HG02623 (cell line): ENCODE measurements at regions not wholly inside any gene's neighbourhood (a gene's known extent, or its start where the extent isn't known, plus 50 kb on each side); places are given as distances from the start of the nearest gene placed in this dataset.
"Not testable (repeated sequence)": the region's sequence is repeated elsewhere in the genome, so short reads cannot be mapped to it uniquely, and the experiment has no call there.

Experiments
- ATAC-seq: cut with Tn5 transposase; IDR thresholded peaks from one replicate; pipeline ENCODE4 v1.9.1; 2021; ENCODE audit warnings: moderate library complexity; ENCODE audit not compliant: unreplicated experiment

DNA sequence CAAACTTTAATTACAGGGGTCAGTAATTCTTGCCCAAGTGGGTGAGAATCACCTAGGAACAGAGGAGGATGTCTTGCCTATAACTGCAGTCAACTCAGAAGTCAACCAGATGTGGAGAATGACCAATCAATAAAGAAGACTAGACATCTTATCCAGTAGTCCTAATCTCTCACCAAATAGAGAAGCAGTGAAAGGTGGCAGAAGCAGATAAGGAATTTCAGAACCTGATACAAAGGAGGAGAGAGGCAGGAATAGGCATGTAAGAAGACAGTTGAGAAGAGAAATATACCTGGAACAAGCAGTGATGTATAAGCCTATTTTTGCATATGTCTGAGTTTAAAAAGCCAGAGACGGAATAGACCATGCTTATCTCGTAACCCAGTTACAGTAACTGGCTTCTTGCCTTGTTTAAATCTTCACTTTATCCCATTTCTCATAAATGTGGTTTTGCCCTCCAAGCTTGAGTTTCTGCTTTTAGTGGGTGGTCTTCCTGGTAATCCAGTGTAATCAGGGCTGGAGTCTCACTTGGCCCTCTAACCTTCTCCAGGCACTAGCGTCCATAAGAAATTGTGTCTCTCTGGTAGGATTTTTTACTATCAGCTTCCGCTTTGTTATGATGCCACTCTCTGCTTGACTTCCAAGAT is 401.0 kb downstream of the SUCLG1 start:
- ATAC-seq: no peak

DNA sequence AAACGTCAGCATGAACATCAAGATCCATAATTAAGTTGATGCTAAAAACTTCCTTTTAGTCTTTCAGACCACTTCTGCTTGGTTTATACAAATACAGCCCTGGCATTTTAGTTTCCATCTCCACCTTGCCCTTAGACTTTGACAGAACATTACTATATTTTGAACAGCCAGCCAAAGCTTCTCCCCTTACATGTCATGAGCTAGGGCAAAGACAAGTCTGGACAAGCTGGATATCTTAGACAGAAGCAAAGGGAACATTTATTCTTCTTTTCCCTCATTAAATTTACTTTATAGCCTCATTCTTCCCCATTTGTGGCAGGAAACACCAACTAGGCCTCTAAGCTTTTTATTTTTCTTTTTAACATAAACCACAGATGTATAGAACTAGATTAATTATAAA is 403.3 kb downstream of the SUCLG1 start:
- ATAC-seq: no peak

GRCh38 chr2:84054577-84054976 is 404.5 kb downstream of the SUCLG1 start:
- ATAC-seq: not testable (repeated sequence)

DNA sequence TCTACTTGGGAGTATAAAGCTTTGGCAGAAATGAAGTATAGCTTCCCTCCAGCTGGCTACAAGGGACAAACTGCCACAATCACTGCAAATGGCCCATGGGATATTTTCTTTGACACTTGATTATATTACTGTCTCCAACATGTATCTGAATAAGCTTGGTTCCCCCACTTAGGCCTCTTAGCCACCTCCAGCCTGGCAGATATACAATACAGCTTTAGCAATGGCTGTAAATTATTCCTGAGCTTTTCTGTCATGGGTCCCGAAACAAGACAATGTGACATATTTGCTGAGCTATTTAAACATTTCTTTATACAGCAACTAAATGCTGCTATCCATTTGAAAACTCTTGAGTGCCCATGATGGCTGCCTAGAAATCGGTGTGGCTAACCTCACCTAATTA is 406.2 kb downstream of the SUCLG1 start:
- ATAC-seq: no peak

DNA sequence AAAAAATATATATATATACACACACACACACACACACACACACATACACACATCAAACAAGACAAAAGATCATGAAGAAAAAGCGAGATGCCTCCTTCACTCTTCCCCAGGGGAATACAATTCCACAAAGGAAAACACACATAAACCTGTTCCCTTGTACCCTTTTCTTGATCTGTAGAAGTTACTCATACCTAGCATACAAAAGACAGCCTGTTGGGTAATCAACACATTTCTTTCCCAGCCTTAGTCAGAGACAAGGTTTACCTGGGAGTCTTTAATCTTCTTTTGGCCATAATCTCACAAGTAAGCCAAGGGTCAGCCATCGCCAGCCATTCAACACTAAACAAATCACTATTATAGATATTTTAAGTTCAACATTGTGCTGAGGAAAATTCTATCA is 407.0 kb downstream of the SUCLG1 start:
- ATAC-seq: no peak

DNA sequence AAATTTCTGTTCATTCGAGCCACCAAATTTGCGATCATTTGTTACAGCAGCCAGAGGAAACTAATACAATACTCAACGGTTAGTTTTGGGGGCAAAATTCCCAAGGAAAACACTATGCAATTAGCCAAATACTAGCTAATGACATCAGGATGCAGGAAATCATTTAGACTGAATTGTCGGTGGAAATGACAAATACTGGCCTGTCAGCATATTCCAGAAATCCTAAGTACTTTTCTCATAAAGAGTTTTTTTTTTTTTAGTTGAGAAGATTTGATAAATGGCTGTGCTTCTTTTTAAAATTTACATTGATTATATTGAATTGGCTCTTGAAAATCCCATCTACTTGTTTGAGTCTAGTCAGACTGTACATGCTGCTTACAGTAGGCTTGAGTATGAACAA is 410.1 kb downstream of the SUCLG1 start:
- no peak for ATAC-seq

- no peak for ATAC-seq
These were observed 417.6 kb downstream of the SUCLG1 start for GRCh38 chr2:84041506-84041905.

GRCh38 chr2:84040281-84040680 is 418.8 kb downstream of the SUCLG1 start:
- no peak for ATAC-seq

- ATAC-seq: no peak
These were observed 420.2 kb downstream of the SUCLG1 start for GRCh38 chr2:84038866-84039265.

GRCh38 chr2:84033347-84033974 is 425.6 kb downstream of the SUCLG1 start:
- no peak for ATAC-seq

DNA sequence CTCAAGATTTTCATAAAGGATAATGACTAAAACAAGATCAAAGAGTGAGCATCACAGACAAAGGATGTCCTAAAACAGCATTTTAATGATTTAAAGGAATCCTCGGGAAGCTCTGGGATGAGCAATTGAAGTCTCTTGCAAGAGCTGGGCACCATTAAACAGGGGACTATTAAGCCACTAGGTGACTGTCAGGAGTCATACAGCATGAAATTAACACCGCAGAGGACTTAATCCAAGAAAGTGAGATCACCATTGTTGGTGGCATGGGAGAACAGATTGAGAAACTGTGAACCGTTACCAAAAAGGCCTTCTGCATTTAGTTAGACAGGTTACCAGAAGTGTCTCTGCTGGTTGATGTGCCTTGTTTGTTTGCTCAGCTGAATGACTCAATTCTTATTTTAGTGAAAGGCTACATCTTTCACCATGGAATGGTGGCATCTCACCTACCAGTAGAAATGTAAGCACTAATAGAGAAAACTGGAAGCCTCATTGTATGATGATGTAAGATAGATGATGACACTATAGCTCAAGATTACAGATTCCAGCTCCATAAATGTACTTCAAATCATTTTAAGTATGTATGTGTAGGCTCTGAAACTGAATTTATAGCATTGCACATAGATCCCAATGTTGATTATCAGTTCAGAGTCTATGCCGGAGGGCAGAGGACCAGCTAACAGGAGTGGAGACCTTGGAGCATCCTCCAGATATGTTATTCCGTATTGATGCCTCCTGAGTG is 427.6 kb downstream of the SUCLG1 start:
- ATAC-seq: no peak

DNA sequence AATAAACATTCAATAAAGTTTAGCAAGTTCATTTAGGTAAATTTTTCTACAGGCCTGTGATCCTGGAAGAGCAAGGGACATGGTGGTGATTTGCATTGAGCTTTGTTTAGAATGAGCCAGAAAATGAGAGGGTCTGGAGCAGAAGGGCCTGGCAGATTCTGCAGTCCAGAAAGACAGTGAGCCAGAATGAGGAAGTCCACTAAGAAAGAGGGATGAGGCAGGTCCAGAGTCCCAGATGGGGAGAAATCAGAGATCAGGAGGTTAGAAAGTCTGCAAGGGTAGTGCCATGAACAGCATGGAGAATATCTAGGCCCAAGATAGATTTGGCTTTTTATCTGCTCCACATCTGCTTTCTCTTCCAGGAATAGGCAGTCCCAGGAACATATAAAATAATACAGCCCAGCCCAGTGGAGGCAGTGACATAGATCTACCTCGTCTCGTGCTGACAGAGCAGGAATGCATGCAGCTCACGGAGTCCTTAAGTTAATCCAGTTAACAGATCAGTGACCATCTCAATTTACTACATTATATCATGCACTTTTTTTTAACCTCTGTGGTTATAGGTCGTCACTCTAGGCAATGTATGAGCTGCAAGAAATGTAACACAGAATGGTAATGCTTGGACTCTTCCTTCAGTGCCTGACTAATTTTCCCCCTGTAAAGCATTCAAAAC is 429.0 kb downstream of the SUCLG1 start:
- ATAC-seq: no peak

- ATAC-seq: no peak
These were observed 432.3 kb downstream of the SUCLG1 start for GRCh38 chr2:84026818-84027217.

DNA sequence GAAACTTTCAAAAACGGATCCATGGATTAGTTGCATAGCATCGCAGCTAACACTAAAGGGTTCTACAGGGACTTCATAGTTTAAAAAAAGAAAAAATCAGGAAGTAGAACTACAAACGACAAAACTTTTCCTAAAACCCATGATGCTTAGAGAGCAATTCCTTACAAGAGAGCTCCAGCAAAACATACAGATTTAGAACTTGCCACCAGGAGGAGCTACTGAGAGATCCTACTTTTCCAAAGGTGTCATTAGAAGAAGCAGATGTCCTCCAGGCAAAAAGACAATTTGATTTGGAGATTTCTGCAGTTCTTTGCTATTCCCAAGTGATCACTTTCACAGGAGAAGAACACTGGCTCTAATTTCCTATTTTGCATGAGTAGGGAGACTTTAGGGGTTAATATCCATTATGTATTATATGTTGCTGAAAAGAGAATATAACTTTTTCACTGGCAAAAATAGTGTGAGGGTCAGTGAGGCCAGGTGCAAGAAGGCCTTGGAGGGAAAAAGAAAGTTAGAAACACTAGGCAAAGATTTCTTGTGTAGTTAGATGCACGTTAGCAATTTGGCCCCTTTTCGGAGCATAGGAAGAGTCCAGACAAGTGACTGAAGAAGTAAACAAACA is 436.2 kb downstream of the SUCLG1 start:
- no peak for ATAC-seq

GRCh38 chr2:84017010-84017409 is 442.1 kb downstream of the SUCLG1 start:
- ATAC-seq: no peak

DNA sequence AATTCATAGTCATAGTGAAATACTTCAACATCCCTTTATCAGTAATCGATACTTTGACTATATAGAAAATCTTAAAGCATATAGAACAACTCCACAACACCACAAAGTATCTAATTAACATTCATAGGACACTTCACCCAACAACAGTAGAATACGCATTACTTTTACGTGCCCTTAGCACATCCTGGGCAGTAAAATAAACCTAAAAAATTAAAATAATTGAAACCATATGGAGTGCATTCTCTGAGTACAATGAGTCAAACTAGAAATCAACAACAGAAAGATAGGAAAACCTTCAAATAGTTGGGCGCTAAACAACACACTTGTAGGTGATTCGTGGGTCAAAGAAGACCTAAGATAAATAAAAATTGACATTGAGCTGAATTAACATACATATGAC is 442.9 kb downstream of the SUCLG1 start:
- ATAC-seq: no peak

DNA sequence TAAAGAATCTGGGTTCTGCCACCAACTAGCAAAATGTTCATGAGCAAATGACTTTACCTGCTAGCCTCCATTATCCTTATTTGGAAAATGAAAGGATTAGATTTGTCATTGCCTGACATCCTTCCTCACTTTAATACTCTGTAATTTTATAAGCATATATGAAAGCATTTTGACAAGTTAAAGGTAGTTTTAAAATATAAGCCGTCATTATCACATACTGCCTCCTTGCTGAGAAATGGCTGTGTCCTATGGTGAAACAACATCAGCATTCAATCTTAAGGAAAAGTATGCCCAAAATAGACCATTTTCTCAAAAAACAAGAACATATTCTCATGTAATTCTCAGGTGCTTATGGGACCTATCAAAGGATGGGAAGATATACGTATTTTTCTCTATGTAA is 461.2 kb downstream of the SUCLG1 start:
- no peak for ATAC-seq

GRCh38 chr2:83994633-83995179 is 464.4 kb downstream of the SUCLG1 start:
- ATAC-seq: no peak

GRCh38 chr2:83993873-83994632 is 465.0 kb downstream of the SUCLG1 start:
- no peak for ATAC-seq

- no peak for ATAC-seq
These were observed 467.1 kb downstream of the SUCLG1 start for GRCh38 chr2:83991992-83992391.
